ENCODE measurements at regions not wholly inside any gene's neighbourhood (a gene's known extent, or its start where the extent isn't known, plus 50 kb on each side); places are given as distances from the start of the nearest gene placed in this dataset.
"Not testable (repeated sequence)": the region's sequence is repeated elsewhere in the genome, so short reads cannot be mapped to it uniquely, and the experiment has no call there.

GRCh38 chr2:111302397-111303218, 181.9 kb downstream of the BCL2L11 start:
- not testable (repeated sequence) for H3K27ac ChIP-seq (ENCODE audit: low read depth, low read length); H3K27me3 ChIP-seq (ENCODE audit: insufficient read depth, low read length); H3K4me3 ChIP-seq (ENCODE audit: low read depth, low read length); H3K36me3 ChIP-seq (ENCODE audit: insufficient read depth, low read length); H2AFZ ChIP-seq (ENCODE audit: low read length, unreplicated experiment); H3K4me1 ChIP-seq (ENCODE audit: control insufficient read depth, insufficient read depth, low read length, unreplicated experiment); H3K79me2 ChIP-seq (ENCODE audit: control insufficient read depth, insufficient read depth, low read length, unreplicated experiment)

- not testable (repeated sequence) for H2AFZ ChIP-seq (ENCODE audit: low read length, unreplicated experiment); H3K27me3 ChIP-seq (ENCODE audit: insufficient read depth, low read length); H3K79me2 ChIP-seq (ENCODE audit: control insufficient read depth, insufficient read depth, low read length, unreplicated experiment); H3K36me3 ChIP-seq (ENCODE audit: insufficient read depth, low read length); H3K4me3 ChIP-seq (ENCODE audit: low read depth, low read length); H3K27ac ChIP-seq (ENCODE audit: low read depth, low read length); H3K4me1 ChIP-seq (ENCODE audit: control insufficient read depth, insufficient read depth, low read length, unreplicated experiment)
Measured at GRCh38 chr2:111307302-111307701, 186.6 kb downstream of the BCL2L11 start.

- H3K36me3 ChIP-seq (ENCODE audit: insufficient read depth, low read length); H3K4me3 ChIP-seq (ENCODE audit: low read depth, low read length); H3K79me2 ChIP-seq (ENCODE audit: control insufficient read depth, insufficient read depth, low read length, unreplicated experiment); H3K27ac ChIP-seq (ENCODE audit: low read depth, low read length); H3K27me3 ChIP-seq (ENCODE audit: insufficient read depth, low read length); H2AFZ ChIP-seq (ENCODE audit: low read length, unreplicated experiment): not testable (repeated sequence)
- peaks cover 13% of the 10 kb centered on the region for H3K4me1 ChIP-seq (ENCODE audit: control insufficient read depth, insufficient read depth, low read length, unreplicated experiment)
Measured at GRCh38 chr2:111309231-111310075, 188.7 kb downstream of the BCL2L11 start.

GRCh38 chr2:111310395-111310794, 189.7 kb downstream of the BCL2L11 start:
- not testable (repeated sequence) for H3K36me3 ChIP-seq (ENCODE audit: insufficient read depth, low read length); H3K27ac ChIP-seq (ENCODE audit: low read depth, low read length); H3K4me3 ChIP-seq (ENCODE audit: low read depth, low read length); H3K27me3 ChIP-seq (ENCODE audit: insufficient read depth, low read length); H3K79me2 ChIP-seq (ENCODE audit: control insufficient read depth, insufficient read depth, low read length, unreplicated experiment); H2AFZ ChIP-seq (ENCODE audit: low read length, unreplicated experiment)
- peaks cover 13% of the 10 kb centered on the region for H3K4me1 ChIP-seq (ENCODE audit: control insufficient read depth, insufficient read depth, low read length, unreplicated experiment)

- H3K27me3 ChIP-seq (ENCODE audit: insufficient read depth, low read length); H3K27ac ChIP-seq (ENCODE audit: low read depth, low read length); H3K4me3 ChIP-seq (ENCODE audit: low read depth, low read length); H3K79me2 ChIP-seq (ENCODE audit: control insufficient read depth, insufficient read depth, low read length, unreplicated experiment); H2AFZ ChIP-seq (ENCODE audit: low read length, unreplicated experiment); H3K36me3 ChIP-seq (ENCODE audit: insufficient read depth, low read length): not testable (repeated sequence)
- peaks cover 13% of the 10 kb centered on the region for H3K4me1 ChIP-seq (ENCODE audit: control insufficient read depth, insufficient read depth, low read length, unreplicated experiment)
Measured at GRCh38 chr2:111311568-111311967, 190.9 kb downstream of the BCL2L11 start.

- not testable (repeated sequence) for H3K4me3 ChIP-seq (ENCODE audit: low read depth, low read length); H2AFZ ChIP-seq (ENCODE audit: low read length, unreplicated experiment); H3K79me2 ChIP-seq (ENCODE audit: control insufficient read depth, insufficient read depth, low read length, unreplicated experiment); H3K27me3 ChIP-seq (ENCODE audit: insufficient read depth, low read length); H3K36me3 ChIP-seq (ENCODE audit: insufficient read depth, low read length)
- peaks cover 13% of the 10 kb centered on the region for H3K4me1 ChIP-seq (ENCODE audit: control insufficient read depth, insufficient read depth, low read length, unreplicated experiment)
- peak overlapping the region; percentile 64 for H3K27ac ChIP-seq (ENCODE audit: low read depth, low read length)
Measured at GRCh38 chr2:111312897-111313607, 192.3 kb downstream of the BCL2L11 start.

- H3K27me3 ChIP-seq (ENCODE audit: insufficient read depth, low read length); H3K4me3 ChIP-seq (ENCODE audit: low read depth, low read length); H3K79me2 ChIP-seq (ENCODE audit: control insufficient read depth, insufficient read depth, low read length, unreplicated experiment); H2AFZ ChIP-seq (ENCODE audit: low read length, unreplicated experiment); H3K36me3 ChIP-seq (ENCODE audit: insufficient read depth, low read length): not testable (repeated sequence)
- peaks cover 13% of the 10 kb centered on the region for H3K4me1 ChIP-seq (ENCODE audit: control insufficient read depth, insufficient read depth, low read length, unreplicated experiment)
- H3K27ac ChIP-seq (ENCODE audit: low read depth, low read length), result peak overlapping the region; percentile 48
Measured at GRCh38 chr2:111313711-111314110, 193.0 kb downstream of the BCL2L11 start.

GRCh38 chr2:111315188-111315917, 194.6 kb downstream of the BCL2L11 start:
- H3K36me3 ChIP-seq (ENCODE audit: insufficient read depth, low read length); H3K27ac ChIP-seq (ENCODE audit: low read depth, low read length); H3K4me3 ChIP-seq (ENCODE audit: low read depth, low read length); H3K79me2 ChIP-seq (ENCODE audit: control insufficient read depth, insufficient read depth, low read length, unreplicated experiment); H2AFZ ChIP-seq (ENCODE audit: low read length, unreplicated experiment); H3K27me3 ChIP-seq (ENCODE audit: insufficient read depth, low read length): not testable (repeated sequence)
- H3K4me1 ChIP-seq (ENCODE audit: control insufficient read depth, insufficient read depth, low read length, unreplicated experiment), result peaks cover 13% of the 10 kb centered on the region

- not testable (repeated sequence) for H3K27ac ChIP-seq (ENCODE audit: low read depth, low read length); H3K4me3 ChIP-seq (ENCODE audit: low read depth, low read length); H3K36me3 ChIP-seq (ENCODE audit: insufficient read depth, low read length)
Measured at GRCh38 chr2:111316221-111316741, 195.6 kb downstream of the BCL2L11 start.

GRCh38 chr2:111316881-111317549, 196.3 kb downstream of the BCL2L11 start:
- not testable (repeated sequence) for H3K79me2 ChIP-seq (ENCODE audit: control insufficient read depth, insufficient read depth, low read length, unreplicated experiment); H2AFZ ChIP-seq (ENCODE audit: low read length, unreplicated experiment); H3K27ac ChIP-seq (ENCODE audit: low read depth, low read length); H3K27me3 ChIP-seq (ENCODE audit: insufficient read depth, low read length); H3K36me3 ChIP-seq (ENCODE audit: insufficient read depth, low read length); H3K4me3 ChIP-seq (ENCODE audit: low read depth, low read length)
- peaks cover 18% of the 10 kb centered on the region for H3K4me1 ChIP-seq (ENCODE audit: control insufficient read depth, insufficient read depth, low read length, unreplicated experiment)

More at GRCh38 chr2:111316221-111316741, 195.6 kb downstream of the BCL2L11 start:
- peaks cover 15% of the 10 kb centered on the region for H3K4me1 ChIP-seq (ENCODE audit: control insufficient read depth, insufficient read depth, low read length, unreplicated experiment)
- not testable (repeated sequence) for H3K27me3 ChIP-seq (ENCODE audit: insufficient read depth, low read length); H2AFZ ChIP-seq (ENCODE audit: low read length, unreplicated experiment); H3K79me2 ChIP-seq (ENCODE audit: control insufficient read depth, insufficient read depth, low read length, unreplicated experiment)
